Neural progenitor cell (in vitro differentiated cells): ENCODE measurements at regions not wholly inside any gene's neighbourhood (a gene's known extent, or its start where the extent isn't known, plus 50 kb on each side); places are given as distances from the start of the nearest gene placed in this dataset.

ENCODE experiments used
- DNase-seq: peaks from one replicate; pipeline ENCODE4 v3.0.0-alpha.2; 2016; ENCODE audit warnings: low spot score
- H2AFZ ChIP-seq: fragments of 200-600 bp; sonication (generic); replicated peaks from 2 replicates; pipeline ENCODE4 v1.6.1; 2016; ENCODE audit warnings: antibody characterized with exemption
- H3F3A ChIP-seq: fragments of 200-600 bp; sonication (generic); 2 replicates; pipeline ENCODE4 v1.6.1; 2016; ENCODE audit warnings: antibody characterized with exemption, low read depth
- H3K27ac ChIP-seq: fragments of 200-600 bp; sonication (generic); 2 replicates; pipeline ENCODE4 v1.5.1; 2016; ENCODE audit warnings: mild to moderate bottlenecking
- H3K27me3 ChIP-seq: fragments of 200-600 bp; sonication (generic); 2 replicates; pipeline ENCODE4 v1.6.1; 2016; ENCODE audit warnings: mild to moderate bottlenecking, moderate library complexity
- H3K36me3 ChIP-seq: fragments of 200-600 bp; sonication (generic); 2 replicates; pipeline ENCODE4 v1.5.1; 2016
- H3K4me1 ChIP-seq: fragments of 200-600 bp; sonication (generic); 2 replicates; pipeline ENCODE4 v1.6.1; 2016; ENCODE audit warnings: mixed run types
- H3K4me2 ChIP-seq: fragments of 200-600 bp; sonication (generic); 2 replicates; pipeline ENCODE4 v1.6.1; 2016
- H3K4me3 ChIP-seq: fragments of 200-600 bp; sonication (generic); 2 replicates; pipeline ENCODE4 v1.5.1; 2016
- H3K79me2 ChIP-seq: fragments of 200-600 bp; sonication (generic); 2 replicates; pipeline ENCODE4 v1.6.1; 2016; ENCODE audit warnings: low read depth
- H3K9ac ChIP-seq: fragments of 200-600 bp; sonication (generic); 2 replicates; pipeline ENCODE4 v1.6.1; 2016
- H3K9me3 ChIP-seq: fragments of 200-600 bp; sonication (generic); 2 replicates; pipeline ENCODE4 v1.5.1; 2016; ENCODE audit warnings: low read depth
- H4K20me1 ChIP-seq: fragments of 200-600 bp; sonication (generic); 2 replicates; pipeline ENCODE4 v1.6.1; 2016; ENCODE audit warnings: low read depth
- H3K27ac Mint-ChIP-seq: 3 replicates; pipeline ENCODE4 v1.8.0; 2021; ENCODE audit warnings: mixed read lengths
- H3K27me3 Mint-ChIP-seq: 2 replicates; pipeline ENCODE4 v1.8.0; 2022; ENCODE audit warnings: low read depth, mild to moderate bottlenecking, inconsistent platforms, moderate library complexity, mixed read lengths; ENCODE audit not compliant: insufficient read depth
- H3K36me3 Mint-ChIP-seq: 3 replicates; pipeline ENCODE4 v1.8.0; 2021; ENCODE audit warnings: mixed read lengths
- H3K4me1 Mint-ChIP-seq: 3 replicates; pipeline ENCODE4 v1.8.0; 2021; ENCODE audit warnings: mixed read lengths
- H3K4me3 Mint-ChIP-seq: 3 replicates; pipeline ENCODE4 v1.8.0; 2021; ENCODE audit warnings: mild to moderate bottlenecking, moderate library complexity, mixed read lengths
- H3K9me3 Mint-ChIP-seq: 3 replicates; pipeline ENCODE4 v1.8.0; 2020; ENCODE audit warnings: mixed read lengths
- CTCF ChIP-seq: fragments of 200-600 bp; sonication (generic); IDR thresholded peaks from 2 replicates; pipeline ENCODE4 v1.5.1; 2017; ENCODE audit warnings: antibody characterized with exemption, mild to moderate bottlenecking
- EZH2 ChIP-seq: fragments of 200-600 bp; sonication (generic); IDR thresholded peaks from 2 replicates; pipeline ENCODE4 v1.6.1; 2017; ENCODE audit warnings: antibody characterized with exemption, mild to moderate bottlenecking, moderate library complexity
- EZH2phosphoT487 ChIP-seq: fragments of 200-600 bp; sonication (generic); IDR thresholded peaks from 2 replicates; pipeline ENCODE4 v1.6.1; 2017; ENCODE audit warnings: antibody characterized with exemption

DNA sequence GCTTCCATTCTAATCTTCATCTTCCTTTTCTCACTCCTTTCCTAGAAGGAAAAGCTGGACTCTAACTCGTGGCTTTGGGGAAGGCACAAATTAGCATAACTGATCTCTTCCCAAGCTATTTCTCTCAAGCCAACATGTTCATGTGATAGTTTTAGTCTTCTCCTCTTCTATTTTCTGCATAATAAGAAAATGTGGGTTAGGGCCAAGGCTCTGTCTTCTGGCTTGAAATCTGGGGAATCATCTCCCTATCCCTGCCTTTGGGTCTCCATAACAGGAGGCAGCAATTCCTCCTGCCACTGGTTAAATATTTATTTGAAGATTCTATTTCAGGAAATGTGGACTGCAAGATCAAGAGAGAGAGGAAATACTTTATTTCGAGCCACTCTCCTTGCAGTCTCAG is 1669.6 kb downstream of the MAT2B start:
- Histone ChIP-seq H3K27ac (no peak overlapping the region), H3K36me3 (no peaks in the 10 kb centered on the region), H3K4me3 (no peak overlapping the region), H3F3A (no peaks in the 10 kb centered on the region), H3K4me2 (no peak overlapping the region), H2AFZ (no peak overlapping the region), H3K9me3 (no peaks in the 10 kb centered on the region), H3K9ac (no peak overlapping the region), H3K4me1 (no peaks in the 10 kb centered on the region), H3K27me3 (no peaks in the 10 kb centered on the region), H4K20me1 (no peaks in the 10 kb centered on the region), H3K79me2 (no peaks in the 10 kb centered on the region)
- H3K4me3 Mint-ChIP-seq: no peak overlapping the region
- no peak for TF ChIP-seq EZH2
- H3K9me3 Mint-ChIP-seq: no peaks in the 10 kb centered on the region
- H3K4me1 Mint-ChIP-seq: no peaks in the 10 kb centered on the region
- peaks cover 2% of the 10 kb centered on the region for H3K27me3 Mint-ChIP-seq
- DNase-seq: no peak
- H3K36me3 Mint-ChIP-seq: no peaks in the 10 kb centered on the region
- H3K27ac Mint-ChIP-seq: no peak overlapping the region

DNA sequence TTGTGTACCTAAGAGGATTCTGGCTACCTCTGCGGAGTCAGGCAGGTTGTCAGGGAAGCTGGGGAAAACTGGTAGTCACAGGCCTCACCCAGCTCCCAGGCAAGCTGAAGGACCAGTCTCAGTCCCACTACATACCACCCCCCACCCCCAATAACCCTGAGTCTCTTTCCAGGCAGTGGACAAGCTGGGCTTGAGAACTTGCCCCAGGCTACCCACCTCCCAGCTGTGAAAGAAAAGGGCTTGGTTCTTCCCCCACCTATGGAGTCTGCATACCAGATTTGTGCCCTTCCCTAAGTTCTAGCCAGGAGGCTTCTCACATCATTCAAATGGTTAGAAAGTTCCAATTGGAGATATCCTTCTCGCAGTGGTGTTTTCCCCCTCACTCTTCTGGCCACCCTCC is 1678.8 kb downstream of the MAT2B start:
- Histone ChIP-seq H3K4me1 (no peaks in the 10 kb centered on the region), H2AFZ (no peak overlapping the region), H3K79me2 (no peaks in the 10 kb centered on the region), H3K27me3 (no peaks in the 10 kb centered on the region), H3K9me3 (no peaks in the 10 kb centered on the region), H3K9ac (no peak overlapping the region), H3K27ac (no peak overlapping the region), H3F3A (no peaks in the 10 kb centered on the region), H3K36me3 (no peaks in the 10 kb centered on the region), H4K20me1 (no peaks in the 10 kb centered on the region), H3K4me2 (no peak overlapping the region), H3K4me3 (no peak overlapping the region)
- no peak for DNase-seq
- no peaks in the 10 kb centered on the region for H3K4me1 Mint-ChIP-seq
- no peaks in the 10 kb centered on the region for H3K36me3 Mint-ChIP-seq
- H3K4me3 Mint-ChIP-seq: no peak overlapping the region
- peaks cover 2% of the 10 kb centered on the region for H3K27me3 Mint-ChIP-seq
- TF ChIP-seq EZH2: no peak
- TF ChIP-seq EZH2phosphoT487: no peak
- TF ChIP-seq CTCF: no peak
- H3K9me3 Mint-ChIP-seq: peaks cover 19% of the 10 kb centered on the region
- no peak overlapping the region for H3K27ac Mint-ChIP-seq

- no peak overlapping the region for H2AFZ ChIP-seq
- no peak for DNase-seq
- H3K27me3 Mint-ChIP-seq: no peaks in the 10 kb centered on the region
- no peak overlapping the region for H3K4me3 ChIP-seq
- no peak overlapping the region for H3K27ac ChIP-seq
- H3K27ac Mint-ChIP-seq: no peak overlapping the region
- no peak overlapping the region for H3K4me3 Mint-ChIP-seq
- H3K4me1 ChIP-seq: no peaks in the 10 kb centered on the region
- H4K20me1 ChIP-seq: no peaks in the 10 kb centered on the region
- H3K9me3 ChIP-seq: no peaks in the 10 kb centered on the region
- no peaks in the 10 kb centered on the region for H3K36me3 ChIP-seq
- H3K79me2 ChIP-seq: no peaks in the 10 kb centered on the region
- no peak for TF ChIP-seq CTCF
- no peak for TF ChIP-seq EZH2phosphoT487
- TF ChIP-seq EZH2: no peak
- H3F3A ChIP-seq: no peaks in the 10 kb centered on the region
- H3K27me3 ChIP-seq: no peaks in the 10 kb centered on the region
- H3K9ac ChIP-seq: no peak overlapping the region
- peaks cover 19% of the 10 kb centered on the region for H3K9me3 Mint-ChIP-seq
- H3K4me2 ChIP-seq: no peak overlapping the region
- no peaks in the 10 kb centered on the region for H3K36me3 Mint-ChIP-seq
- no peaks in the 10 kb centered on the region for H3K4me1 Mint-ChIP-seq
Observed at GRCh38 chr5:165185716-165186115, 1680.3 kb downstream of the MAT2B start.

GRCh38 chr5:165187815-165188214 is 1682.4 kb downstream of the MAT2B start:
- Histone ChIP-seq H4K20me1 (no peaks in the 10 kb centered on the region), H3K79me2 (no peaks in the 10 kb centered on the region), H3F3A (no peaks in the 10 kb centered on the region), H3K9ac (no peak overlapping the region), H3K4me1 (no peaks in the 10 kb centered on the region), H3K4me3 (no peak overlapping the region), H3K9me3 (no peaks in the 10 kb centered on the region), H3K36me3 (no peaks in the 10 kb centered on the region), H2AFZ (no peak overlapping the region), H3K4me2 (no peak overlapping the region), H3K27ac (no peak overlapping the region), H3K27me3 (no peaks in the 10 kb centered on the region)
- no peaks in the 10 kb centered on the region for H3K4me1 Mint-ChIP-seq
- H3K9me3 Mint-ChIP-seq: peaks cover 17% of the 10 kb centered on the region
- H3K36me3 Mint-ChIP-seq: no peaks in the 10 kb centered on the region
- no peaks in the 10 kb centered on the region for H3K27me3 Mint-ChIP-seq
- H3K4me3 Mint-ChIP-seq: no peak overlapping the region
- no peak for DNase-seq
- TF ChIP-seq EZH2phosphoT487: no peak
- no peak for TF ChIP-seq CTCF
- no peak for TF ChIP-seq EZH2
- H3K27ac Mint-ChIP-seq: no peak overlapping the region
